PFSK-1 (cell line): ENCODE measurements at regions not wholly inside any gene's neighbourhood (a gene's known extent, or its start where the extent isn't known, plus 50 kb on each side); places are given as distances from the start of the nearest gene placed in this dataset.

Experiments used
- SIN3A ChIP-seq: IDR thresholded peaks from 2 replicates; pipeline ENCODE4 v1.6.1; 2012; ENCODE audit warnings: mild to moderate bottlenecking, low read length, moderate library complexity, borderline replicate concordance; ENCODE audit not compliant: insufficient read depth
- TAF1 ChIP-seq: IDR thresholded peaks from 2 replicates; pipeline ENCODE4 v1.6.1; 2012; ENCODE audit warnings: low read length, control low read depth, borderline replicate concordance; ENCODE audit not compliant: insufficient read depth
- TF ChIP-seq, protein P1 (sequence below), 2 experiments: IDR thresholded peaks; 2 replicates each; pipeline versions ENCODE4 v1.6.1 to v1.8.0; 2011 to 2012; ENCODE audit warnings: low read depth in 2 of 2, low read length in 2 of 2, control low read depth in 1 of 2, inconsistent platforms in 1 of 2, mild to moderate bottlenecking in 1 of 2, moderate library complexity in 1 of 2; ENCODE audit not compliant: insufficient read depth in 1 of 2

GRCh38 chr5:153233933-153234332 is 256.5 kb upstream of the GRIA1 start:
- TF ChIP-seq TAF1 (no peak), SIN3A (no peak)
- TF ChIP-seq, protein P1, sequence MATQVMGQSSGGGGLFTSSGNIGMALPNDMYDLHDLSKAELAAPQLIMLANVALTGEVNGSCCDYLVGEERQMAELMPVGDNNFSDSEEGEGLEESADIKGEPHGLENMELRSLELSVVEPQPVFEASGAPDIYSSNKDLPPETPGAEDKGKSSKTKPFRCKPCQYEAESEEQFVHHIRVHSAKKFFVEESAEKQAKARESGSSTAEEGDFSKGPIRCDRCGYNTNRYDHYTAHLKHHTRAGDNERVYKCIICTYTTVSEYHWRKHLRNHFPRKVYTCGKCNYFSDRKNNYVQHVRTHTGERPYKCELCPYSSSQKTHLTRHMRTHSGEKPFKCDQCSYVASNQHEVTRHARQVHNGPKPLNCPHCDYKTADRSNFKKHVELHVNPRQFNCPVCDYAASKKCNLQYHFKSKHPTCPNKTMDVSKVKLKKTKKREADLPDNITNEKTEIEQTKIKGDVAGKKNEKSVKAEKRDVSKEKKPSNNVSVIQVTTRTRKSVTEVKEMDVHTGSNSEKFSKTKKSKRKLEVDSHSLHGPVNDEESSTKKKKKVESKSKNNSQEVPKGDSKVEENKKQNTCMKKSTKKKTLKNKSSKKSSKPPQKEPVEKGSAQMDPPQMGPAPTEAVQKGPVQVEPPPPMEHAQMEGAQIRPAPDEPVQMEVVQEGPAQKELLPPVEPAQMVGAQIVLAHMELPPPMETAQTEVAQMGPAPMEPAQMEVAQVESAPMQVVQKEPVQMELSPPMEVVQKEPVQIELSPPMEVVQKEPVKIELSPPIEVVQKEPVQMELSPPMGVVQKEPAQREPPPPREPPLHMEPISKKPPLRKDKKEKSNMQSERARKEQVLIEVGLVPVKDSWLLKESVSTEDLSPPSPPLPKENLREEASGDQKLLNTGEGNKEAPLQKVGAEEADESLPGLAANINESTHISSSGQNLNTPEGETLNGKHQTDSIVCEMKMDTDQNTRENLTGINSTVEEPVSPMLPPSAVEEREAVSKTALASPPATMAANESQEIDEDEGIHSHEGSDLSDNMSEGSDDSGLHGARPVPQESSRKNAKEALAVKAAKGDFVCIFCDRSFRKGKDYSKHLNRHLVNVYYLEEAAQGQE (IDR thresholded peaks at IDR 0.05; ENCODE audit: insufficient read depth in 1 of 2, low read depth in 2 of 2, low read length in 2 of 2) = no peak
